NCI-H1105 treated with DMSO at 0.1 percent for 48 hours (cell line): ENCODE measurements at regions not wholly inside any gene's neighbourhood (a gene's known extent, or its start where the extent isn't known, plus 50 kb on each side); places are given as distances from the start of the nearest gene placed in this dataset.
"Not testable (repeated sequence)": the region's sequence is repeated elsewhere in the genome, so short reads cannot be mapped to it uniquely, and the experiment has no call there.

Source experiments
- DNase-seq: peaks from one replicate; lab custom pipeline; 2025; lab: John Stamatoyannopoulos, UW

- DNase-seq, result no peak
Observed at GRCh38 chr5:123710031-123710430, 198.1 kb downstream of the CSNK1G3 start.

DNA sequence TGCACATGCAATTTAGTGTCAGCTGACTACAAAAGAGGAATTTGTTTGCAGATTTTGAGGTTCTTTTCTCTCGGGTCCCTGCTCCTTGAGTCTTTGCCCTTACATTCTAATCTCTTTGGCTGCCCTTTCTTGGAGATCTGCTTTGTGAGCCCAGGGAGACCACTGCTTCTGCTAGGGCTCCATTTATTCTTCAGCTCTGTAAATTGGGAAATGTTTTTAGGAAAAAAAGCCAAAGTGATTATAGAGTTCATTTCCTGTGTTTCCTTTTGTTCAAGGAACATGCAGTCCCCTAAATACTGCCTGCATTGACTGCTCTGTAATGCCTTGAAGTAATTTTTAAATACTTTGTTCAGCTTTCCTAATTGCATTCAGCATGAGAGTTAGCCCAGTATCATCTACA is 197.4 kb downstream of the CSNK1G3 start:
- no peak for DNase-seq

DNA sequence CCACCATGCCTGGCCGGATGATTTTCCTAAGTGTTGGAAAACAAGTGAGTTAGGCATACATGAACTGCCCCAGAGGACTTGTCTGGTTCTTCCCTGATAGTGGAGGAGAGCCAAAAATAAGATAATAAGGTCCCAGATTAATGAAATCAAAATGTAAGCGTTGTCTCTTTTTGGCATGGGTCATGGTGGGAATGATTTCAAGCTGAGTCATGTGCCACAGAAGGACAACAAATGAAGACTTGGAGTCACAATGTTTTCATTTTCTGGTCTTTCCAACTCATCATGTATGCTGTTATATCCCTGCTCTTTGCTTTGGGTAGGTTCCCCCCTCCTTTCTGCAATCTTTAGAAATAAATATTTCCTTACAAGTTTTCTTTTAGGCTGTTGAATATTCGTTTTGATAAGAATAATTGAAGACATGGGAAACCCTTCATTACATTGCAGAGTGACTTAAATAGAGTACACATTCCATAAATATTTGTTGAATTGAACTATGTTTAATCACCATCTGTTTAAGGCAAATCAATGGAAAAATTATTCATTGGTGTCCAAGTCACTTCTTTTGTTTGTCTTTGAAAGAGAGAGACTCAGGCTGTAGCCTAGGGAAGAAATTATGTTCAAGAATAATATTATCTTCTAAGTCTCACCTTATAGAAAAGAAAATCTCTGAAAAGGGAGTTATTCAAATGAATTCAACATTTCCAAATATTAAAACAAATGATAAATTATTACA is 196.3 kb downstream of the CSNK1G3 start:
- no peak for DNase-seq

- DNase-seq, result no peak
Observed at GRCh38 chr5:123706531-123706930, 194.6 kb downstream of the CSNK1G3 start.

GRCh38 chr5:123705741-123706140 is 193.8 kb downstream of the CSNK1G3 start:
- DNase-seq, result no peak

GRCh38 chr5:123701511-123702200 is 189.7 kb downstream of the CSNK1G3 start:
- no peak for DNase-seq

DNA sequence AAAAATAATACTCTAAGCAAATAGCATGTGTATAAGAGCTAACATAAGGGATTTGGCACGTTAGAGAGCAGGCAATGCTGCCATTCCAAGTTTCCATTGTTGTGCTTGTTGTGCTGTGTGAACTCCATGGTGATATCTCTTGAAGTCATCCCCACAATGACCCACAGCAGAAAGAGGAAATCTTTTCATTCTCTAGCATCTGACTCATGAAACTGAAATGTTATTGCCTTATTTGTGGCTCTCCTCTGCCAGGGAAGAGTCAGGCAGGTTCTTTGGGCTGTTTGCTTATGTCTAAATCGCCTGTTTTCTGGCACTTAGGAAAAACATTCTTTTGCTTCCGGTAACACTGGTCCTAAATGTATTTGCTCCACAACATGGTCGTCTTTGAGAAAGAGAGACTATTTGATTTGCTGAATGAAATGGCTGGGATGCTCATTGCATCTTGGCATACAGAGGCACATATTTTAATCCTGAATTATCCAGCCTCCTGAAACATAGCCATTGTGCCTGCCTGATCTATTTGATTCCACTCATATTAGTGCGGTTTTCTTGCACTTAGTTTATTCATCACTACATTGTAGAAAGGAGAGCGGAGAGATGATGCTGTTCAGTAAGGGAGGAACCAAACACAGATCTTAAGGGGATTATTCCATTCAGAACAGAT is 188.8 kb downstream of the CSNK1G3 start:
- no peak for DNase-seq

- DNase-seq, result no peak
Observed at GRCh38 chr5:123699571-123699970, 187.6 kb downstream of the CSNK1G3 start.

- DNase-seq, result not testable (repeated sequence)
Observed at GRCh38 chr5:123698937-123699336, 187.0 kb downstream of the CSNK1G3 start.

DNA sequence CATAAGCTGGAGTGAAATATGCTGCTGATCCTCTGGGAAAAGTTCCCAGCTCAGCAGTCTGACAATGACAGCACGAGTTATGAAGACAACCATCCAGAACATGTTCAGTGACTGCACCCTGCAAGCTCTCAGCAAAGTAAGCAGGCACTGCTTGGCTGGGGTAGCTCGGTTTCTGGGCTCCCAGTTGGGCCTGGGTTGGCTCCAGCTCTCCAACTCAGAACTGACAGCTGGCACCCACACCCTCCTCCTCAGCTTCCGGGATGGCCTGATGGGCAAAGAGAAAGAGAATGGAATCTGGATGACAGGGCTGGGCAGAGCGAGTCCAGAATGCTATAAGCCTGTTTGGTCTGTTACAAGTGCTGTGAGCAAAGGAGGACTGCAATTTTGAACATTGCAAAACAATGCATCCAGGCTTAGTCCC is 185.0 kb downstream of the CSNK1G3 start:
- DNase-seq, result no peak

DNA sequence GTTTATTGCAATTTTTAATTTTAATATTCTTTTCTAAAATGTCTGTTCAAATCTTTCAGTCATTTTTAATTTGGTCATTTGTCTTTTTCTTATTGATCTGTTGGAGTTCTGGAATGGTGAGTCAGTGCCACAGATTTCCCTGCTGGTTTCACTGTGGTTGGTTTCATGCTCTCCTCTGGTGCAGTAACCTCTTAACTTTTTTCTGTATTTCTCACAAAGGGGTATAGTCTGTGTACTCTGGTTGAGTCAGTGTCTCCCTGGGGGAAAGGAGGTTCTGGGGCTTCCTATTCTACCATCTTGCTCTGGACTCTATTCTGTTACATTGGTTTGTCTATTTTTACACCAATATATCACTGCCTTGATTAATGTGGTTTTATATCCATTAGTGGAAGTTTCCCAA is 178.8 kb downstream of the CSNK1G3 start:
- DNase-seq, result no peak

GRCh38 chr5:123681061-123681460 is 169.1 kb downstream of the CSNK1G3 start:
- no peak for DNase-seq

GRCh38 chr5:123673107-123673506 is 161.1 kb downstream of the CSNK1G3 start:
- DNase-seq, result peak; percentile 4

GRCh38 chr5:123671711-123672456 is 159.9 kb downstream of the CSNK1G3 start:
- no peak for DNase-seq

- DNase-seq, result peak; percentile 32
Observed at GRCh38 chr5:123671042-123671441, 159.1 kb downstream of the CSNK1G3 start.
